ENCODE measurements at regions not wholly inside any gene's neighbourhood (a gene's known extent, or its start where the extent isn't known, plus 50 kb on each side); places are given as distances from the start of the nearest gene placed in this dataset.
"Not testable (repeated sequence)": the region's sequence is repeated elsewhere in the genome, so short reads cannot be mapped to it uniquely, and the experiment has no call there.

GRCh38 chr9:66837242-66837937 is 63.1 kb upstream of the ZNF658 start:
- H3K27me3 Mint-ChIP-seq; H3K4me3 Mint-ChIP-seq; H3K4me1 Mint-ChIP-seq; H3K9me3 Mint-ChIP-seq; ATAC-seq; H3K27ac Mint-ChIP-seq; H3K36me3 Mint-ChIP-seq (ENCODE audit: low read depth); DNase-seq: not testable (repeated sequence)

Measured in activated naive CD8-positive, alpha-beta T cell treated with anti-CD3 and anti-CD28 coated beads, Interleukin-2, amount 50 U/mL, for 24 hours (primary cell).